ENCODE measurements at regions not wholly inside any gene's neighbourhood (a gene's known extent, or its start where the extent isn't known, plus 50 kb on each side); places are given as distances from the start of the nearest gene placed in this dataset.

- TF ChIP-seq, protein P1, sequence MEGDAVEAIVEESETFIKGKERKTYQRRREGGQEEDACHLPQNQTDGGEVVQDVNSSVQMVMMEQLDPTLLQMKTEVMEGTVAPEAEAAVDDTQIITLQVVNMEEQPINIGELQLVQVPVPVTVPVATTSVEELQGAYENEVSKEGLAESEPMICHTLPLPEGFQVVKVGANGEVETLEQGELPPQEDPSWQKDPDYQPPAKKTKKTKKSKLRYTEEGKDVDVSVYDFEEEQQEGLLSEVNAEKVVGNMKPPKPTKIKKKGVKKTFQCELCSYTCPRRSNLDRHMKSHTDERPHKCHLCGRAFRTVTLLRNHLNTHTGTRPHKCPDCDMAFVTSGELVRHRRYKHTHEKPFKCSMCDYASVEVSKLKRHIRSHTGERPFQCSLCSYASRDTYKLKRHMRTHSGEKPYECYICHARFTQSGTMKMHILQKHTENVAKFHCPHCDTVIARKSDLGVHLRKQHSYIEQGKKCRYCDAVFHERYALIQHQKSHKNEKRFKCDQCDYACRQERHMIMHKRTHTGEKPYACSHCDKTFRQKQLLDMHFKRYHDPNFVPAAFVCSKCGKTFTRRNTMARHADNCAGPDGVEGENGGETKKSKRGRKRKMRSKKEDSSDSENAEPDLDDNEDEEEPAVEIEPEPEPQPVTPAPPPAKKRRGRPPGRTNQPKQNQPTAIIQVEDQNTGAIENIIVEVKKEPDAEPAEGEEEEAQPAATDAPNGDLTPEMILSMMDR (conservative IDR thresholded peaks at IDR 0.05): no peak
- no peak for TF ChIP-seq EZH2 (IDR thresholded peaks at IDR 0.05; ENCODE audit: low read depth)
Measured at GRCh38 chr14:104405360-104406226, 174.0 kb upstream of the C14orf180 start.
